ENCODE measurements at regions not wholly inside any gene's neighbourhood (a gene's known extent, or its start where the extent isn't known, plus 50 kb on each side); places are given as distances from the start of the nearest gene placed in this dataset.
"Not testable (repeated sequence)": the region's sequence is repeated elsewhere in the genome, so short reads cannot be mapped to it uniquely, and the experiment has no call there.

GRCh38 chr4:78660559-78660958 is 109.0 kb downstream of the ANXA3 start:
- DNase-seq (ENCODE audit: low read depth, low spot score) = no peak
- H3K4me3 ChIP-seq (ENCODE audit: low read length) = no peak overlapping the region

DNA sequence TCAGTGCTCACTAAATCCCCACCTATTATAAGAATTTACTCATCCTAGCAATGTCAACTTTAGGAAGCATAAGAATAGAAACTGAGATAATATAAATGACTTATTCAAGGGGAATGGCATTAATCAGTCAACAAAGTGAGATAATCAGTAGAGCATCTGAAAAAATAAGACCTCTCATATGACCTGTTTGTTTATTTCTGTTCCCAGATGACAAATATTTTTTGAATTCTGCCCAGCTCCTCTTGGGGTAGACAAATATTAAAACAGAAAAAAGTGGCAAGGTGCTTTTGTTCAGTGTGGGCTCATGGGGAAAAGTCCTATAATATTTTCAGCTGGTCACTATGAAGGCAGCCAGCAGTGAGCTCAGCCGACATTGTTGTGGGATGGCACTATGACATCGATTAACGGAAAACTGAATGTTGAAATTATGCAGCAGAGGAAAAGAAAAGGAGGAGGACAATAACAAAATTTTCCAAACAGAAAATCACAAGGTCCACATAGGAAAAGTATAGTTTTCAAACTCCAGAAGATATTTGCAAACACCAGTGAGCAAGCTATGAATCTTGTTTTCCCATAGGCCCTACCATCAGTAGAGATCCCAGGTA is 109.6 kb downstream of the ANXA3 start:
- DNase-seq (ENCODE audit: low read depth, low spot score) = no peak
- no peak overlapping the region for H3K4me3 ChIP-seq (ENCODE audit: low read length)

- no peak for DNase-seq (ENCODE audit: low read depth, low spot score)
- H3K4me3 ChIP-seq (ENCODE audit: low read length) = no peak overlapping the region
Measured at GRCh38 chr4:78661921-78662521, 110.5 kb downstream of the ANXA3 start.

DNA sequence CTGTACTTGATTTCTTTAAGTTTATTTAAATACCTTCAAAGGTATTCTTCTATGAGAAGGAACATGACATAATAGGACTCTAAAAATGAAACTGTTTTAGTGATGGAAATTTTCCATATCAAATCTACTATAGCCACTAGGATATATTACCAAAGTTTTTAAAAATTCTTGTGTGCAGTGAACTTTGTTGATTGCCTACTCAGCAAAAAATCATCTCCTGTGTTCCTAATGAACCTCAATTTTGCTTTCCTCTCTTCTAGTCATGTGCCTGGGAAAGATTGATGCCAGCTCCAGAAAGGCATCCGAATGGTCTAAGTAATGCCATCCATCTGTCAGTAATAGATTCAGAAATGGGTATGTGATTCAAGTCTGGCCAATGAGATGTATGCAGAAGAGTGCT is 111.1 kb downstream of the ANXA3 start:
- DNase-seq (ENCODE audit: low read depth, low spot score) = no peak
- H3K4me3 ChIP-seq (ENCODE audit: low read length) = no peak overlapping the region

DNA sequence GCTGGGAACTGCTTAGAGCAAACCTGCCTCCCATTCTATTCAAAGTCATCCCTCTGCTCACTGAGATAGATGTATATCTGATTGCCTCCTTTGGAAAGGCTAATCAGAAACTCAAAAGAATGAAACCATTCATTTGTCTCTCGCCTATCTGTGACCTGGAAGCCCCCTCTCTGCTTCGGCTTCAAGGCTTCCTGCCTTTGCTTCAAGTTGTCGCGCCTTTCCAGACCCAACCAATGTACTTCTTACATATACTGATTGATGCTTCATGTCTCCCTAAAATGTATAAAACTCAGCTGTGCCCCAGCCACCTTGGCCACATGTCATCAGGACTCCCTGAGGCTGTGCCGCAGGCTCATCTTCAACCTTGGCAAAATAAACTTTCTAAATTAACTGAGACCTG is 111.9 kb upstream of the BMP2K start:
- H3K4me3 ChIP-seq (ENCODE audit: low read length); DNase-seq (ENCODE audit: low read depth, low spot score): not testable (repeated sequence)

DNA sequence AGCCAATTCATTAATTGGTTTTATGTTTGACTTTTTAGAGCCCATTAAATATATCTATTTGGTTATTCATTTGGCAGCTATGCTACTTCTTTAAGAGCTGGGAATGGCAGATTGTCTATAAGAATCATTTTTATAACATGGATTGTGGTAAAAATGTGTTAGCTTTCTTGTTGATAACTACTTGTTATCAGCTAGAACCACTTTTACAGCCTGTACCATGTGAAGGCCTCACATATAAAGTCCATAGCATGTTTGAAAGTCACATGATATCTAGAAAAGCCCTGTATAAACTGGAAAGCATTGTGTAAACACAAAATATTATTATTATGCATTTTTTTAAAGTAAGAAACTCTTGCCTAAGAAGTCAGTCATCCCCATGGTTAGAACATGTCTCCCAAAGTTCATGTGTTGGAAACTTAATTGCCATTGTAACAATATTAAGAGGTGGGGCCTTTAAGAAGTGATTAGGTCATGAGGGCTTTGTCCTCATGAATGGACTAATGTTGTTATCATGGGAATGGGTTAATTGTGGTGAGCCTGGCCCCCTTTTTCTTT is 110.9 kb upstream of the BMP2K start:
- no peak for DNase-seq (ENCODE audit: low read depth, low spot score)
- H3K4me3 ChIP-seq (ENCODE audit: low read length) = no peak overlapping the region

DNA sequence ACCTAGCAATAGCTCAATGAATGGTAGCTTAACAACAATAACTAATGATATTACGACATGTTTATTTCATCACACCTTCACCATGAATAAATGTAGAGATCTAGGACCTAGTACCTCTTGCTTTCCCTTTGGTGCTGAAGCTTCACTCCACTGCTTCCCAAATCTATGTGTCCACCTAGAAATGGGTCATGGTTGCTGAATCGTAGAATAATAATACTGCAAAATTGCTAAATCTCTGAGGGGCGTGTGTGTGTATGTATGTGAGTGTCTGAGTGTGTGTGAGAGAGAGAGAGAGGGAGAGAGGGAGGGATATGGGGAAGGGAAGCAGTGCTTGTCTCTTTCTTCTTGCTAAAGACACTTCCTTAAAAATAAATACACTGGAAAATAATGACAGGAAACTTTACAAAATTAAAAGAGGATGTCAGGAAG is 109.3 kb upstream of the BMP2K start:
- no peak overlapping the region for H3K4me3 ChIP-seq (ENCODE audit: low read length)
- DNase-seq (ENCODE audit: low read depth, low spot score) = no peak

GRCh38 chr4:78667325-78667724 is 108.8 kb upstream of the BMP2K start:
- H3K4me3 ChIP-seq (ENCODE audit: low read length) = no peak overlapping the region
- no peak for DNase-seq (ENCODE audit: low read depth, low spot score)

- no peak overlapping the region for H3K4me3 ChIP-seq (ENCODE audit: low read length)
- DNase-seq (ENCODE audit: low read depth, low spot score) = no peak
Measured at GRCh38 chr4:78667764-78668163, 108.4 kb upstream of the BMP2K start.

DNA sequence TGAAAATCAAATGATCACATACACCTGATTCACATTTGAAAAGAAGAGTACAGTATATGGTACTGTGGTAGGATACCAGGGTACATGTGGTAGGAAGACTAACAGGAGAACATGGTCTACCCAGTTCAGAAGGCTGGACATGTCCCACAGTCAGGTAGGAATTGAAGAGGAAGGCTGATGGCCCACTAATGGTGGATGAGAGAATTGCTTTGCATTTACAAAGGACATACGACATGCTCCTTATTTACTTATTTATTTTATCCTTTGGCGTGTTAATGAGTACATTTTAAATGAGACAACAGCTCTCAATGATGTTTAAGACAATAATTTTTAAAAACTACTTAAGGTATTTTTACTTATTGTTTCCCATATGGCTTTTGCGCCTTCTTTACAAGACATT is 106.7 kb upstream of the BMP2K start:
- no peak for DNase-seq (ENCODE audit: low read depth, low spot score)
- H3K4me3 ChIP-seq (ENCODE audit: low read length) = no peak overlapping the region

- no peak overlapping the region for H3K4me3 ChIP-seq (ENCODE audit: low read length)
- DNase-seq (ENCODE audit: low read depth, low spot score) = no peak
Measured at GRCh38 chr4:78671903-78672815, 104.0 kb upstream of the BMP2K start.

GRCh38 chr4:78673337-78673736 is 102.8 kb upstream of the BMP2K start:
- no peak for DNase-seq (ENCODE audit: low read depth, low spot score)
- H3K4me3 ChIP-seq (ENCODE audit: low read length) = no peak overlapping the region

GRCh38 chr4:78675325-78675724 is 100.8 kb upstream of the BMP2K start:
- DNase-seq (ENCODE audit: low read depth, low spot score) = no peak
- H3K4me3 ChIP-seq (ENCODE audit: low read length) = no peak overlapping the region

DNA sequence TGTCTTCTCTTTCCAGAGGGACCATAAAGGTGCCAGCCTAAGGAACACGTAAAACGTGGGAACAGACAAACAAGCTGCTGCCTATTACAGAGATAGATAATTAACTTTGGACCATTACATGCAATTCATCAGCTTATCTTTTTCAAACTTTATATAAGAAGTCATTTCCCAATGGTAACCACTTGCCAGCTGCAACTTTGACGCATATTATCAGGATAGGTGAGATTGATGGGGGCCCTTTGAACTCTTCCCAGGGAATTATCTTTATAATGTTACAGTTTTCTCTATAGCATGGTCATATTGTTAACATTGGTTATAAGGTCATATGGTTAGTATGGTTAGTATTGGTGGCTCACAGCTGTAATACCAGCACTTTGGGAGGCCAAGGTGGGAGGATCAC is 94.1 kb upstream of the BMP2K start:
- DNase-seq (ENCODE audit: low read depth, low spot score) = no peak
- H3K4me3 ChIP-seq (ENCODE audit: low read length) = no peak overlapping the region

DNA sequence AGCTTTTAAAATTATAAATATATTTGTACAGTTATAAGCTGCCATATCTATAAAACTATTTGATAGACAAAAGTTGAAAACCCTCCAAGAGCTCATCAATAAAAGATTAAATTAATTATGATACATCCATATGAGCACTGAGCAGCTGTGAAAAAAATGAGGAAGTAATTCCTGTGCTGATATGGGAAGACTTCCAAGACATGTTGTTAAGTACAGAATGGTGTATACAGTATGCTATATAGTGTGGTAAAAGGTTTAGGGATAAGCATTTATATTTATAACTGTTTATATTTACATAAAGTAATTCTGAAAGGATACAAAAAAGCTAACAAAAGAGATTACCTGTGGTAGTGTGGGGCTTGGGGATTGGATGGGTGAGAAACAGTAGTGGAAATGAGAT is 92.8 kb upstream of the BMP2K start:
- no peak overlapping the region for H3K4me3 ChIP-seq (ENCODE audit: low read length)
- no peak for DNase-seq (ENCODE audit: low read depth, low spot score)

GRCh38 chr4:78684325-78685079 is 91.6 kb upstream of the BMP2K start:
- no peak for DNase-seq (ENCODE audit: low read depth, low spot score)
- no peak overlapping the region for H3K4me3 ChIP-seq (ENCODE audit: low read length)

GRCh38 chr4:78687818-78688217 is 88.3 kb upstream of the BMP2K start:
- no peak for DNase-seq (ENCODE audit: low read depth, low spot score)
- H3K4me3 ChIP-seq (ENCODE audit: low read length) = no peak overlapping the region

DNA sequence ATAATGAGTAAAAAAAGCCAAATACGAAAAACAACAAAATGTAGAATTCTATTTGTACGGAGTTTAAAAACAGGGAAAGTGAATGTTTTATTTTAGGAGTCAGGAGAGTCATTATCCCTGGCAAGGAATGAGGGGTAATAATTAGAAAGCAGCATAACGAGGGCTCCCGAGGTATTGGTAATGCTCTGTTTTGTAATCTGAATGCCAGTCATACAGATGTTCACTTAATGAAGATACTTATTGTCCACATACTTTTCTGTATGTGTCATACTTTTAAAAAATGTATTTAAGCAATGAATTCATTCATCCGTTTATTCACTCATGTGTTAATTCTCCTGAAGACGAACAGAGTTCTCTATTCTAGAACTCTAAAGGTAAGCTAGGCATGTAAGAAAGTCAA is 87.8 kb upstream of the BMP2K start:
- no peak overlapping the region for H3K4me3 ChIP-seq (ENCODE audit: low read length)

GRCh38 chr4:78689261-78689660 is 86.9 kb upstream of the BMP2K start:
- H3K4me3 ChIP-seq (ENCODE audit: low read length) = no peak overlapping the region
- DNase-seq (ENCODE audit: low read depth, low spot score) = no peak

More for the DNA sequence above, 87.8 kb upstream of the BMP2K start:
- no peak for DNase-seq (ENCODE audit: low read depth, low spot score)
